GM18520 (cell line): ENCODE measurements at regions not wholly inside any gene's neighbourhood (a gene's known extent, or its start where the extent isn't known, plus 50 kb on each side); places are given as distances from the start of the nearest gene placed in this dataset.
"Not testable (repeated sequence)": the region's sequence is repeated elsewhere in the genome, so short reads cannot be mapped to it uniquely, and the experiment has no call there.

Source experiments
- ATAC-seq: cut with Tn5 transposase; IDR thresholded peaks from one replicate; pipeline ENCODE4 v1.9.1; 2021; ENCODE audit not compliant: unreplicated experiment

DNA sequence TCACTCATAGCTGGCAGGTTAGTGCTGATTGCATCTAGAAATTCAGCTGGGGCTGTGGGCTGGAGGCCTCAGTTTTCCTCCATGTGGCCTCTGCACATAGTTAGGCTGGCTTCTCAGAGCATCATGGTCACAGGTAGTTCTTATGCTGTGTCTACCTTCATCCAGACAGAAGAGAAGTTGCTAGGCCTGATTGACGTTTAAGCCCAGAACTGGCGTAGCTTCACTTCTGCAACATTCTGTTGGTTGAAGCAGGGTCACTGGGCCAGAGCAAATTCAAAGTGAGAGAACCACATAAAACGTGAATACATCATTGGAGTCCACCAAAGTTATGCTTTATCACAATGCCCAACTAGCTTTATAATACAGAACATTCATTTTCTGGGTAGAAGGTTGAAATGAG lies 116.0 kb downstream of the SPP2 start:
- ATAC-seq: no peak

DNA sequence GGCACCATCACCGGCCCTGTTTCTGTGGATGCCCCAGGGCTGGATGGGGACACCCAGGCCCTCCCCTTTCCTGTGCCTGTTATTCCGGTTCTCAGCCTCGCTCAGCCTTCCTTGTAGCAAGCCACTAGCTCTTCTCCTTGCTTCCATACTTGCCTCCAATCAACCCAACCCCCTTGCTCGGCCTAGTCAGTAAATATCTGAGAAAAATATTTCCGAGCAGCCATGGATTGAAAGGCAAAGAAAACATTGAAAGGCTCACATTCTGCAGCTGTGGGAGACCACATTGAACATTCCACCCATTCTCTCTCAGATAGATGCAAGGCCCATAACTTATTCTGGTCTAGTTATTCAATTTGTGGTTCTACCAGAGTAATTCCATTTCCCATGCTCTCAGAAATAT lies 114.9 kb downstream of the SPP2 start:
- ATAC-seq: no peak

DNA sequence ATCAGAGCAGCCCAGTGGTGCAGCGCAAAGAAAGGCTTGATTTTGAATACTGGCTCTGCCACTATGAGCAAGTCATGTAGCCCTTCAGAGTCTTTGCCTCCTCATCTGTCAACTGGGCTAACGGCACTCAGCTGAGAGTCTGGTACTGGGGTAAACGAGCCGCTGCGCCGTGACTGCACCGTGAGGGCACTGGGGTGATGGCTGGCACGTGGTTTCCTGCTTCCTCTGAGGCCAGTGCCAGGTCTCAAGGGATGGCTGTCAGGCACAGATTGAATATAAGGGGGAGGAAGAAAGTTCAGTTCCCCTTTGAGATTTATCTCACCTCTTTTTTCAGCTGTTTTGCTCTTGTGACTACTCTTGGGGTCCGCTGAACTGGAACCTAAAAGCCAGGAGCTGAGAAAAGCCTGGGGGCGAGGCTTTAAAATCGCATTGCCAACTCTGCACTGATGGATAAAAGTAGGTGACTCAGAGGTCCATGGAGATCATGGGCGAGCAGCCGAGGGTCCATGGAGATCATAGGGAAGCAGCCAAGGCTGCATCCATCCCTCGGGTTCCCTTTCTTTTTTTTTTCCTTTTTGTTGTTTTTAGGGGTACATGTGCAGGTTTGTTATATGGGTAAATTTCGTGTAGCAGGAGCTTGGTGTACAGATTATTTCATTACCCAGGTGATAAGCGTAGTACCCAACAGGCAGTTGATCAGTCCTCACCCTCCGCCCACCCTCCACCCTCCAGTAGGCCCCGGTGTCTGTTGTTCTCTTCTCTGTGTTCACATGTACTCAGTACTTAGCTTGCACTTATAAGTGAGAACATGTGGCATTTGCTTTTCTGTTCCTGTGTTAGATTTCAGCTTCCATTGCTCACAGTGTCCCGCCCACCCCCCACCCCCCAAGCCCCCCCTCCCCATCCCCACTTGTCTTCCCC lies 114.3 kb downstream of the SPP2 start:
- no peak for ATAC-seq

DNA sequence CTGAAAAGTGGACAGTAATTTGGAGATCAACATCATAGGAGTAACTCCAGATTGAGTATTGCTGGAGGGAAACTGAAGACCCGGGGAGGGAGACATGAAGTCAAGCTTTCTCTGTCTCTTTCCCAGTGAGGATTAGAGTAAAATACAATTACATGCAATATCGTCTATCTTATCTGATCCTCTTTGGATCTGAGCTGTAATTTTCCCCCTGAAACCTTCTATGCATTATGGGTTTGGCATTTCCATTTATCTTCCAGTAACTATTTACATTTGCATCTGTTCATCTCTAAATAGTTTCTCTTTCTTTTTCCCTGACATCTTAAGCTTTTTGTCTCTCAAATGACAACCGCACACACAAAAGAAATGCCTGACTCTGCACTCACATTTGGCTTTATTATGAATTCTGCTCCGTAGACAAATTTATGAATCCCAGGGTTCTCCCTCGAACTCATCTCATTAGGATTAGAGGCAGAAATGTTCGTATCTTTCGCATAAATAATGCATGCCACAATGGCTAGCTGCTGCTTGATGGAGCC lies 113.1 kb downstream of the SPP2 start:
- no peak for ATAC-seq

DNA sequence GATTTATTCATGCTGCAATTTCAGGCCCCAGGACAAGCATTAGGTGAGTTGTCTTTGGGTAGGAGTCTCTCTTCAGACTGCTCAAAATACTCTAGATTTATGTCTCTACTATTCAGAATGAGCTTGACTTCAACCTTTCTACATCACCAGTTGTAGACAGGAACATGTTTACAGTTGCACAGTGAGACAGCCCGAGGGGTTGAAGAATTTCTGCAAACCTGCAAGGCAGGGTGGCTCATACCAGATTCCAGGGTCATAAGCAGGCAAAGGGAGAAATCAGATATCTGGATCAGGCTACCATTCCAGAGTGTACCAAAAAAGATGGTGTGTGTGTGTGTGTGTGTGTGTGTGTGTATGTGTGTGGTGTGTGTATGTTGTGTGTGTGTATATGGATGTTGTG lies 112.4 kb downstream of the SPP2 start:
- no peak for ATAC-seq

DNA sequence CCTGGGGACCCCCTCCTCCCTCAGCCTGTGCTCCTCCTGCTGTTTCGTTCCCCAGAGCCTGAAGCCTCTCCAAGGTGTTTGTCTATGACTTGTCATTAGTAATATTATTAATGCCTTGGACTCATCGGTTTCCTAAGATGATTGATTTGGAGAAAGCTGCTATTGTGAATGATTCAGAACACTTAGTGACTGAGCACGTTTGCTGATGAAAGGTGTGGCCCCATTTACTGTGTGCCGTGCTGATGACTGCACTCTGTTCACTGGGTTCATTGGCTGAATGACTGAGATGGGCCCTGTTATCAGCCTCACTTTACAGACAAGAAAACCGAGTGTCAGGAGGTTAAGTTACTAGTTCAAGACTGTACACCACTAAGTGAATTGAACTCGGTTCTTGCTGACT lies 111.4 kb downstream of the SPP2 start:
- no peak for ATAC-seq

DNA sequence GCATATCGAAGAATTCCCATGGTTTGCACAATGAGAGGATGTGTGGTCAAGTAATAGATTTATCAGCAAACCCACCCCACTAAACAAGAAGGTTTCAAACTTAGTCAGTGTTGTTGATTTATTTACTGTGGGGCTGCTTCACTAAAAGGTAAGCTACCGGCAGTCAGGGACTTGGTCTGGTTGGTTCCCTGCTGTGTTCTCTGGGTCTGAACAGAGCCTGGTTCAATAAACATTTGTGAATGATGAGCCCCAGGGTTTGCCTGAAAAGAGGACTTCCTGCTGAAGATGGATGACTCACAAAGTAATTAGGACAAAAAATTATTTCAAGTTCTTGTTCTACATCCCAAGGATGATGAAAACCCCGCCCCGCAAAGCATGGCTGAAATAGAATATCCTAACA lies 108.3 kb downstream of the SPP2 start:
- ATAC-seq: no peak

DNA sequence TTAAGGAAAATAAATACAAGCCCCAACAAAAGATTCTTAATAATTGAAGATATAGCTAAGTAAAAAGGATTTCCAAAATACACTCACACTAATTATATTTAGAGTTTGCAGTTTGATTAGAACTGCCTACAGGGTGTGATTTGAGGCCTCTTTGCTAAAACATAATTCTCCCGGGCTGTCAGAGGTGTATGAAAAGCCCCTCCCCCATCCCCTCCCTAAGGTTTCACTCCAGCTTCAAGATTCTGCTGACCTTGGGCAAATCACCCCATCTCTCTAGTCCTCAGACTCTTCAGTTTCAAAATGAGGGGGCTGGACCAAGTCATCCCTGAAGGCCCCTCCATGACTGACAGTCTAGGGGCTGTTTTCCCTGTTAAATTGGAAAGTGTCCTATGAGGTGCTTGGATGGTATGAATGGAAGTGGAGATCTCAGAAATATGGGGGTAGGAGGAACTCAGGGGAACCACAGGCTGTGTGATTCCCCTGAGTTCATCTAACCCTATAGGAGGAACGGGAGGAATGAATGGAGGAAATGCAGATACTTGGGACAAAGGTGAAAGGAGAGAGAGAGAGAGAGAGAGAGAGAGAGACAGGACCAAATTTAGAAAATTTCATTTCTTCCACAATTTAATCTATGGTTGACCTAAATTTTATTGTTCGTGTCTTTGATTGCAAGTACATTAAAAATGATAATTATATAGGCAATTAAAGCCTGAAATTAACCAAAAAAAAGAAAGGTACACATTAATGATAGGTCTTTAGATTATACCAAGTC lies 107.5 kb downstream of the SPP2 start:
- no peak for ATAC-seq

DNA sequence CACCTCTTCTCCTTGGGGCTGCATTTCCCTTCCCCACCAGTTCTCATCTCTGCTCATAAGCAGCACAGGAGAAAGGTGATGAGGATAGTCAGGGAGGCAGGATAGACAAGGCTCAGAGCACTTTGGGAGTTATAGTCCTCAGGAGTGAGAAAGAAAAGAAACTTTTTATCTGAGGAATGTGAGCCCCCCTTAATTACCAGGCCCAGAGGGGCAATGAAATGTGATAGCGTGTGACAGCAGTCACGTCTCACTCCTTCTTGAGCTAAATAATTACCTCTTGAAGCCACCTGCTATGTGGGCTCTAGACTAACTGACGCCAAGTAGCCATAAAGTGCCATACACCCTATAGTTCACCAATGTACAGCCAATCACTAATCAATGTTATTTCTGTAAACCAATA lies 105.8 kb downstream of the SPP2 start:
- ATAC-seq: no peak

DNA sequence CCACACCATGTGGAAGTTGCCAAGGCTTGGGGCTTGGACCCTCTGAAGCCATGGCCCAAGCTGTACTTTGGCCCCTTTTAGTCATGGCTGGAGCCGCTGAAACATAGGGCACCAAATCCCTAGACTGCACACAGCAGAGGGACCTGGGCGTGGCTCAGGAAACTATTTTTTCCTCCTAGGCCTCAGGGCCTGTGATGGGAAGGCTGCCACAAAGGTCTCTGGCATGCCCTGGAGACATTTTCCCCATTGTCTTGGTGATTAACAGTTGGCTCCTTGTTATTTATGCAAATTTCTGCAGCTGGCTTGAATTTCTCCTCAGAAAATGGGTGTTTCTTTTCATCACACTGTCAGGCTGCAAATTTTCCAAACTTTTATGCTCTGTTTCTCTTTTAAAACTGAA lies 102.3 kb downstream of the SPP2 start:
- not testable (repeated sequence) for ATAC-seq

DNA sequence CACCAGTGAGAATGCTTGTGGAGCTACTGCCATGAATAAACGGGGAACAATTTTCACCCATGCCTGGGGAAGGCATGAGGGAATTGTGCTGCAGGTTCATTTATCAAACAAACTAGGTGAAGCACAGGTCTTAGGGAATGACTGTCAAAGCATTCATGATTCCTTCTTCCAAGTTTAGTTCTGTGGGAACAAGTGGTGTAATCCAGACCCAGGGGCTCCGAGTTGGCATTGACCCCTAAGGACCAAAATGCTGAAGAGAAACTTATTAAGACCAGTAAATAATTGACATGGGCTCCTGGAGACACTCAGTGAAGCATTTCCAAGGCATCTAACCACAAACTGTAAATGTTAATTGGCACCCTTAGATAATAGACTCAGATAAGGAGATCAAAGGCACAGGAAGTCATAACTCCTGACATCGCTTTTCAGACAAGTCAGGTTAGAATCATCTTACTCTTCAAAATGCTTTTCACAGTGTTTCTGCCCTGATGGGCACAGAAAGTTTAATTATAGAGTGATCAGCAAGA lies 96.9 kb downstream of the SPP2 start:
- no peak for ATAC-seq

DNA sequence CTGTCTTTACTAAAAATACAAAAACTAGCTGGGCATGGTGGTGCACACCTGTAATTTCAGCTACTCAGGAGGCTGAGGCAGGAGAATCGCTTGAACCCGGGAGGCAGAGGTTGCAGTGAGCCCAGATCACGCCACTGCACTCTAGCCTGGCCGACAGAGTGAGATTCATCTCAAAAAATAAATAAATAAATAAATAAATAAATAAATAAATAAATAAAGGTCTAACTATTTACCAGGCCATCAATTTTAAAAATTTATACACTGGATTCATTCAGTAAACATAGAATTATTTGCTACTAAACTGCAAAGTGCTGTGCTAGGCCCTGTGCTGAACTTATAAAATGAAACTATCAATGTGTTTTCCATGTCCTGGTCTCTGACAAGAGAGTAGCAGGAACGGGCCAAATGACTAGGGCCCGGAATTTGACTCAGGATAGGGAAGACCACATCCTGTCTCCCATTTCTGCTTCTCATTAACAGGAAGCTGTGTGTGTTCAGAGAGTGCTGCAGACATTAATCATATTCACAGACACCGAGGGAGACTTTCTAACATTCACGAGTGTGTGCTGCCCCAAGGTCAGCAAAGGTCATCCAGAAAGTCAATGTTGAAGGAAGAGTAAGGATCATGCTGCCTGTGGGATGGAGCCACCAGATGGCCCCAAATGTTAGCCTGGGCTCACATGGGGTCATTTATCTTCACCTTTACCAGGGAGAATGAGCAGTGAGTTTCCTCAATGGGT lies 95.8 kb downstream of the SPP2 start:
- no peak for ATAC-seq

DNA sequence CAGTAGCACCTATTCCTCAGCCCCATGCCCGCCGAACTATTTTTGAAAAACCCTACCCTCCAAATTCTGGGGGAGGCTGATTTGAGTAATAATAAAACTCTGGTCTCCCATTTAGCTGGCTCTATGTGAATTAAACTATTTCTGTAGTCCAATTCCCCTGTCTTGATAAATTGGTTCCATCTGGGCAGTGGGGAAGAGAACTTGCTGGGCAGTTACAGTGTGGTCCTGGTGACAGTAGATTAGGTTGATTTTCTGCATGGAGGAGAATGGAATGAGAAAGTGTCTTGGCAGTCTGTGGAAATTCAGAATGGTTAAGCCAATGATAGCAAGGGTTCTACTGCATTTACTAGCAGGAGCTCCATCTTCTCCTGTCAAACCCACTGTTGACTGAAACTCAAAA lies 95.0 kb downstream of the SPP2 start:
- ATAC-seq: no peak

DNA sequence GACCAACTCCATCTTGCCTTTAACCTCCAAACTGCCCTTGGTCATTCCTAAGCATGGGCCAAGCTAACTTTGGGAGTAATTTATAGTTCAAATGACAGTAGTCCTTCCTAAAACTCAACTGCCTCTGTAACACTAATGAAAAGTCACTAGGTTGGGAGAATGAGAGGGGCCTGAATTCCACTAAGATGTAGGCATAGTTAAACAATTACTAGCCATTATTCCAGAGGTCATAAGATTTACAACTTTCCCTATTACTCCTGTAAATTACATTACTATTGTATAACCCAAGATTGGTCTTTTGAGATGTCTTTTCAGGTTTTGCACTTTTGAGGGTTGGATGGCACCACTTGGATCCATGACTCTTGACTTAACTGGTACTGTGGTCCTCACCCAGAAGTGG lies 94.6 kb downstream of the SPP2 start:
- ATAC-seq: no peak

DNA sequence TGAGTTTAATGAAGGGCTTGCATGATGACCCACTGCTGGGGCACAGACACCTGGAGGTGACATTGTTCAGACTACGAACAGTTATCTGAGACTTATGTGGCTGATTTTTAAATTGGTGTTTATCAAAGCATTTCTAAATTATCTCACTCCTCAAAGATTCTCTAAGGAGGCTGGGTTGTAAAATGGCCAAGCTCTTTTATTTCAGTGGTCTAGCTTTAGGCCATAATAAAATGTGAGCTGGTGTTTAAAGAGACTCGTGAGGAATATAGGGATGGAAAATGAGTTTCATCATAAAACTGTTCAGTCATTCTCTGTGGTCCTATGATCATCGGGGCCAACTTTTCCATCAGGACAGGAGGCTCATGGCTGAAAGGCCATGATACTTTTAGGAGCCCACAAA lies 93.4 kb downstream of the SPP2 start:
- no peak for ATAC-seq

DNA sequence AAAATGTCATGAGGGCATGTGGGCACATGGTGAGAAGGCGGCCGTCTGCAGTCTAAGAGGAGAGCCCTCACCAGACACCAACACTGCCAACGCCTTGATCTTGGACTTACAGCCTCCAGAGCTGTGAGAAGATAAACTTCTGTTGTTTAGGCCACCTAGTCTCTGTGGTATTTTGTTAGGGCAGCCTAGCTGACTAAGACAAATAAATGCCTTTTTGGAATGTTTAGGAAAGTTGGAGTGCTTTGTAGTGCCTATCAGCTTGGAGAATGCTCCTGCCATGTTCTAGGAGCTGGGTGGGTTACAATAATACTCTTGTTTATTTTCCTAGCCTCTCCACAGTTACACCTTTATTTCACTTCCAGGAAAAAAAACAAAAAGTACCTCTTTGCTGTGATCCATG lies 92.0 kb downstream of the SPP2 start:
- ATAC-seq: no peak

DNA sequence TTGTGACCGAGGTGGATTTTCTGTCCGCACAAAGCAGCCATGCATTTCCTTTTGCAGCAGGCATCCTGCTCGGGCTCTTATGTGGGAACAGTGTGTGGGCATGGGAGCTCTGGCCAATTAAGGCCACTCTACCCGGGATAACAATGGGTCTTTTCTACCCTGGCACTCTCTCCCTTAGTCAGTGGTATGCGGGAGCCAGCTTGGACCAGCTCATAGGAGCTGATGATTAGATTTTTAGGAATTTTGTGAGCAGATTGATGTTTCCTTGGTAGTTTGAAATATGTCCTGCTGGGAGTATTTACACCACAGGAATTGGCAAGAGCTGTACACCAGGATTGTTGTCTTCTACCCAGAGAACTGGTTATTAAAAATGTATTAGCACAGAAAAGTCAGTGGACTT lies 89.3 kb downstream of the SPP2 start:
- no peak for ATAC-seq

DNA sequence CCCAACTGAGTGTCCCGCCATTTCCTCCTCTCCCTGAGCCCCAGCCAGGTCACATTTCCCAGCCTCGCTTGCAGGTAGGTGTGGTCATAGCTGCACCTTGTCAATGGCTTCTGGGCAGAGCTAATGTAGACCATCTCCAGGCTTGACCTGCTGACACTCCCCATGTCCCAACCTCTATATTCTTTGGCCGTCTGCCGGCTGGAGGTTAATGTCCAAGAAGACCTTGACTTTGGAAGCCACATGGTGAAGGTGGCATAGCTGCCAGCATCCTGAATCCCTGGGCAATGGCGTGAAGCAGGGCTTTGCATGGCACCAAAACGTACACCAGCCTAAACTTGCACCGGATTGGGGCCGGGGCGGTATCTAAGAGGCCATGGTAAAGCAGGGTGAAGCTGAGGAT lies 88.3 kb downstream of the SPP2 start:
- ATAC-seq: no peak

DNA sequence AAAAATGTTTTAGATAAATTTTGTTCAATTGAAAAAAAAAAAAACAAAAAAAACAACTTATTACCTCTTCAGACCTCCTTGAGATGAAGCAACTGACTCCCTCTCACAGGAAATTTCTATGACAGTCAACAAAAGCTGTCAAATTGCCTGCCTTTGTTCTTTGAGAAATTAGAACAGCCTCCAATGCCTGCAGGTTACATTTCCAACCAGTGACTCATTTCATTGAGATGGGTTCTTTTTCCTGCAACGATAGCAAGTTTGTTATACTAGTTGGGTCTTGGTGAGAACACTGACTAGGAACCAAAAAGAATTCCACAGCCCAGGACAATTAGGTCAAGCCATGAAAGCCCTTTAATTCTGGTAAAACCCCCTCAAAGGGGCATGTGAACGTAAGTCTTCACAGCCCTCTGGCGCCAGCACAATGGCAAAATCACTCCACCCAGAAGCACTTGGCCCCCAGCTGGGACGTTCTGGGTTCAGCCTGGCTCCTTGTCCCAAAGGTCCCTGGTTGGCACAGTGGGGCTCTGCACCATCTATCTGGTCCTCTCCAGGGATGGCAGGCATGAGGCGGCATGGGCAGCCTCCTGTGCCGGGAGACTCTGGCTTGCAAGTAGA lies 87.0 kb downstream of the SPP2 start:
- ATAC-seq: no peak

DNA sequence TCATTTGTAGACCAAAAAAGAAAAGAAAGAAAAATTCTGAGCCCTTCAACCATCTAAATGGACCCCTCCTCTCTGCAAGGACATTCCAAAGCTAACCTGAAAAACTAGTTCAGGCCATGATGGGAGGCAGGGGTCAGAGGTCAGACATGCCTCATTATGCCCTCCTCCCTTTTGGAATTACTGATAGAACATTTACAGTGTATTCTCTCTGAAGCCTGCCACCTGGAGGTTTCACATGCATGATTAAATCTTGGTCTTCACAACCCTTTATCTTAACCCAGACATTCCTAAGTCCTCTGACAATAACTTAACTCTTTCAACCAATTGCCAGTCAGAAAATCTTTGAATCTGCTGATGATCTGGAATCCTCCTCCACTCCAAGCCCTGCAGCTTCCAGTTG lies 86.0 kb downstream of the SPP2 start:
- ATAC-seq: no peak

DNA sequence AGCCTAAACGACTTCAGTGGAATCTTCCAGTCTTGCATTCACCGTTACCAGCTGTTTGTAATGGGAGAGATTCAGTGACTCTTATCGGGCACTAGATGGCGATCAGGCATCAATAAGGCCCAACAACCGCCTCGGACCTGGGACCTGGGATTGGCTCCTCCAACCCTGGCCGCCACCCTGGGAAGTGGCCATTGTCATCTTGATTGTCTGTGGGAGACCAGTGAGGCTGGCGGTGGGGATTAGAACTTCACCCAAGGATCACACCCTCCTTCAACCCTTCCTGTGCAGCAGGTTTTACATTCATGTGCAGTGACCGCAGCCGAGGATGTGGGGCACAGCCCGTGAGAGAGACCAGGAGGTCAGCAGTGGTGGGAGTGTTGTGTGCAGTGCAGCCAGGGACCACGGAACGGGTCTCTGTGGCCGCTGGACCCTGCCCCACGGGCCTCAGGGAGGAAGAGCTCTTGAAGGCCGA lies 85.3 kb downstream of the SPP2 start:
- no peak for ATAC-seq
